IMR-90 (cell line): ENCODE measurements at regions not wholly inside any gene's neighbourhood (a gene's known extent, or its start where the extent isn't known, plus 50 kb on each side); places are given as distances from the start of the nearest gene placed in this dataset.

Source experiments
- ATAC-seq: fragments of 200-7000 bp; cut with Tn5 transposase; 2 replicates; pipeline ENCODE4 v1.9.1; 2020; ENCODE audit warnings: low read depth, mild to moderate bottlenecking, moderate library complexity
- BruUV-seq: library from RNA; stranded (reverse); fragments of 400-500 nt; replicated peaks from 2 replicates; lab custom pipeline; 2021; lab: Mats Ljungman, UMichigan
- CTCF ChIA-PET: fragments of 300-600 bp; formaldehyde crosslinking; extraction: SDS; loops from one replicate; lab custom pipeline; 2021; ENCODE audit warnings: antibody characterized with exemption; lab: Yijun Ruan, JAX
- POLR2A ChIA-PET: fragments of 300-600 bp; sonication (Branson Sonifier 250); formaldehyde crosslinking; loops from one replicate; lab custom pipeline; 2022; ENCODE audit warnings: antibody characterized with exemption; ENCODE audit not compliant: unreplicated experiment; lab: Charles Lee
- DNase-seq: peaks from one replicate; pipeline ENCODE4 v3.0.0; 2013
- H2AFZ ChIP-seq: replicated peaks from 2 replicates; pipeline ENCODE3; 2013; ENCODE audit warnings: low read length, mild to moderate bottlenecking; ENCODE audit not compliant: poor library complexity
- H2AK5ac ChIP-seq: 2 replicates; pipeline ENCODE4 v1.6.1; 2013; ENCODE audit warnings: low read depth, low read length, inconsistent platforms
- H2AK9ac ChIP-seq: replicated peaks from 2 replicates; pipeline ENCODE3; 2013; ENCODE audit warnings: mild to moderate bottlenecking, low read depth, low read length, moderate library complexity; ENCODE audit not compliant: poor library complexity
- H2BK120ac ChIP-seq: 2 replicates; pipeline ENCODE4 v1.6.1; 2013; ENCODE audit warnings: low read depth, low read length, inconsistent platforms
- H2BK15ac ChIP-seq: 3 replicates; pipeline ENCODE4 v1.6.1; 2013; ENCODE audit warnings: low read depth, low read length, inconsistent platforms
- H2BK20ac ChIP-seq: 2 replicates; pipeline ENCODE4 v1.6.1; 2013; ENCODE audit warnings: low read depth, mild to moderate bottlenecking, inconsistent platforms, low read length, moderate library complexity
- H2BK5ac ChIP-seq: 2 replicates; pipeline ENCODE4 v1.6.1; 2013; ENCODE audit warnings: mild to moderate bottlenecking, low read depth, low read length, inconsistent platforms; ENCODE audit not compliant: poor library complexity, severe bottlenecking
- H3K14ac ChIP-seq: replicated peaks from 2 replicates; pipeline ENCODE4 v1.6.1; 2013; ENCODE audit warnings: low read depth, low read length, inconsistent platforms
- H3K18ac ChIP-seq: 2 replicates; pipeline ENCODE4 v1.6.1; 2013; ENCODE audit warnings: low read depth, low read length, control low read depth
- H3K23ac ChIP-seq: 2 replicates; pipeline ENCODE4 v1.6.1; 2013; ENCODE audit warnings: low read depth, low read length, inconsistent platforms
- H3K27ac ChIP-seq: 2 replicates; pipeline ENCODE4 v1.5.1; 2013; ENCODE audit warnings: mild to moderate bottlenecking, control low read depth, low read length; ENCODE audit not compliant: insufficient read depth
- H3K27me3 ChIP-seq: 2 replicates; pipeline ENCODE4 v1.6.1; 2013; ENCODE audit warnings: low read length; ENCODE audit not compliant: control insufficient read depth, insufficient read depth
- H3K36me3 ChIP-seq: 2 replicates; pipeline ENCODE4 v1.6.1; 2013; ENCODE audit warnings: low read length, mixed read lengths; ENCODE audit not compliant: control insufficient read depth, insufficient read depth
- H3K4ac ChIP-seq: 2 replicates; pipeline ENCODE4 v1.6.1; 2013; ENCODE audit warnings: low read depth, low read length, inconsistent platforms
- H3K4me1 ChIP-seq: 2 replicates; pipeline ENCODE4 v1.6.1; 2013; ENCODE audit warnings: low read length, mixed read lengths; ENCODE audit not compliant: control insufficient read depth, insufficient read depth
- H3K4me2 ChIP-seq: 2 replicates; pipeline ENCODE4 v1.6.1; 2013; ENCODE audit warnings: low read depth, mild to moderate bottlenecking, control low read depth, low read length, moderate library complexity
- H3K4me3 ChIP-seq: 2 replicates; pipeline ENCODE4 v1.5.1; 2013; ENCODE audit warnings: low read depth, mild to moderate bottlenecking, control low read depth, low read length, moderate library complexity; ENCODE audit not compliant: insufficient read depth
- H3K56ac ChIP-seq: 2 replicates; pipeline ENCODE4 v1.6.1; 2013; ENCODE audit warnings: low read length, inconsistent platforms; ENCODE audit not compliant: insufficient read depth; ENCODE audit errors: extremely low read depth
- H3K79me1 ChIP-seq, 2 experiments: 2 replicates each; pipeline ENCODE4 v1.6.1; 2013; ENCODE audit warnings: low read length in 2 of 2, inconsistent platforms in 1 of 2, low read depth in 1 of 2
- H3K9ac ChIP-seq: 2 replicates; pipeline ENCODE4 v1.6.1; 2013; ENCODE audit warnings: low read depth, low read length, control low read depth
- H3K9me1 ChIP-seq: 2 replicates; pipeline ENCODE4 v1.6.1; 2013; ENCODE audit warnings: low read length, inconsistent platforms; ENCODE audit not compliant: insufficient read depth
- H3K9me3 ChIP-seq: 2 replicates; pipeline ENCODE4 v1.6.1; 2013; ENCODE audit warnings: low read length; ENCODE audit not compliant: control insufficient read depth, insufficient read depth
- H4K20me1 ChIP-seq: 2 replicates; pipeline ENCODE4 v1.6.1; 2013; ENCODE audit warnings: low read length, inconsistent platforms; ENCODE audit not compliant: insufficient read depth
- H4K5ac ChIP-seq: 2 replicates; pipeline ENCODE4 v1.6.1; 2013; ENCODE audit warnings: mild to moderate bottlenecking, low read depth, low read length, control low read depth
- H4K8ac ChIP-seq, 2 experiments: 2 replicates each; pipeline ENCODE4 v1.6.1; 2013; ENCODE audit warnings: low read depth in 2 of 2, low read length in 2 of 2, control low read depth in 1 of 2, inconsistent platforms in 1 of 2
- H4K91ac ChIP-seq: 2 replicates; pipeline ENCODE4 v1.6.1; 2013; ENCODE audit warnings: low read depth, low read length, inconsistent platforms; ENCODE audit not compliant: insufficient read depth
- BHLHE40 ChIP-seq: fragments of 150-350 bp; IDR thresholded peaks from 2 replicates; pipeline ENCODE4 v1.6.1; 2016; ENCODE audit warnings: mild to moderate bottlenecking, low read depth, low read length
- FOS ChIP-seq: fragments of 150-350 bp; IDR thresholded peaks from 2 replicates; pipeline ENCODE4 v1.6.1; 2016; ENCODE audit warnings: low read depth, low read length
- MAFK ChIP-seq: IDR thresholded peaks from 2 replicates; pipeline ENCODE4 v1.6.1; 2012; ENCODE audit warnings: low read depth, low read length, improper control_type of control experiment
- MAZ ChIP-seq: IDR thresholded peaks from 2 replicates; pipeline ENCODE4 v1.6.1; 2012; ENCODE audit warnings: low read depth, mild to moderate bottlenecking, low read length, improper control_type of control experiment, moderate library complexity, borderline replicate concordance
- POLR2A ChIP-seq: IDR thresholded peaks from 2 replicates; pipeline ENCODE4 v1.6.1; 2012; ENCODE audit warnings: mild to moderate bottlenecking, low read depth, low read length
- whole genome bisulfite sequencing, 2 experiments: methylation state at CpG; one replicate each; pipeline versions ENCODE4 v1.1.5 to v1.1.7; 2013; ENCODE audit warnings: missing lambda C conversion rate in 2 of 2; ENCODE audit not compliant: insufficient read length in 1 of 2; ENCODE audit errors: extremely low coverage in 2 of 2; 5-methylcytosine and 5-hydroxymethylcytosine counted together
- dilution Hi-C: fragments of 300-500 bp; cut with HindIII; formaldehyde crosslinking; loops from one replicate; pipeline ENCODE4 v1.14.3; 2018; ENCODE audit warnings: low sequenced_read_pairs; ENCODE audit not compliant: unreplicated experiment
- in situ Hi-C: fragments of 300-500 bp; cut with MboI; formaldehyde crosslinking; loops from 3 replicates; pipeline ENCODE4 v1.14.3; 2019; ENCODE audit warnings: low sequenced_read_pairs, inconsistent platforms, mixed read lengths
- intact Hi-C: fragments of 100-400 bp; cut with micrococcal nuclease; formaldehyde crosslinking; loops from 2 replicates; pipeline ENCODE4 v1.10.0; 2022

DNA sequence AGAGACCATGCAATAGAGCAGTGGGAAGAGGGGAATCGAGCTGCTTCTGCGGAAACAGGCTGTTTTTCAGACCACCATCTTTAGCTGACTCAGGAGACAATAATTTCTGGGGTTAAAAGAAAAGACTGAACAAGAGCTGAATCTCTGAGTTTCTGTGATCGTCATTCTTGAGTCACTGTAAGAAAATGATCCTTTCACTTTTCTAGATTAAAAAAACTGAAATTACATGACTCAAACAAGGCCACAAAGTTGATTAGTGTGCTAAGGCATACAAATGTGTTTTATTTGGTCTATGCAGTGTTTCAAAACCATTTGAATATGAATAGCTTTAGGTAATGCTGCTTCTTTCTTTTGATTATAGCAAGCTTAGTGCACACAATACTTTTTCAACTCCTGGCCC is 194.4 kb upstream of the RPL34 start:
- no peaks in the 10 kb centered on the region for H3K79me1 ChIP-seq
- H2AFZ ChIP-seq: no peak overlapping the region
- peak overlapping the region; percentile 15; the same call in 1 of the 2 replicates for H3K4me3 ChIP-seq
- no peaks in the 10 kb centered on the region for H3K36me3 ChIP-seq
- peak overlapping the region; percentile 67 for H3K4me2 ChIP-seq
- H2BK120ac ChIP-seq: no peak overlapping the region
- no peak overlapping the region for H3K23ac ChIP-seq
- peak overlapping the region; percentile 17; the same call in 1 of the 2 replicates for H3K18ac ChIP-seq
- no peak overlapping the region for H3K56ac ChIP-seq
- H3K4me1 ChIP-seq: peaks cover 2% of the 10 kb centered on the region; the same call in 1 of the 2 replicates
- no peaks in the 10 kb centered on the region for H3K27me3 ChIP-seq
- POLR2A ChIA-PET: interaction anchor here (0.5 to 0.7 kb wide), 2 partner anchors 87 to 388 kb away, joined by 3 to 8 read pairs; no protein-coding TSS in a partner anchor
- H2BK15ac ChIP-seq: no peak overlapping the region
- no peak overlapping the region for H2AK9ac ChIP-seq
- DNase-seq: peak; percentile 94
- no peak overlapping the region for H2AK5ac ChIP-seq
- no peak overlapping the region for H3K14ac ChIP-seq
- no peak overlapping the region for H3K4ac ChIP-seq
- H4K20me1 ChIP-seq: no peaks in the 10 kb centered on the region
- H4K91ac ChIP-seq: no peak overlapping the region
- peak overlapping the region; percentile 58; the same call in 1 of the 2 replicates for H3K27ac ChIP-seq
- intact Hi-C loops: no loop called here
- no peak overlapping the region for H3K9ac ChIP-seq
- no peaks in the 10 kb centered on the region for H3K9me3 ChIP-seq
- dilution Hi-C loops: no loop called here
- H2BK5ac ChIP-seq: peak overlapping the region; percentile 21
- no TSS peak for BruUV-seq
- CTCF ChIA-PET: no interaction called here
- no peak overlapping the region for H2BK20ac ChIP-seq
- peak; percentile 82 for ATAC-seq
- in situ Hi-C loops: no loop called here
- TF ChIP-seq BHLHE40: no peak
- TF ChIP-seq MAZ: no peak
- peak; percentile 63 for TF ChIP-seq FOS
- no peak for TF ChIP-seq POLR2A
- peak; percentile 81 for TF ChIP-seq MAFK
- WGBS, 2 experiments: no CpG with 5 or more reads among the region's 3 CpGs
- H4K5ac ChIP-seq: no peak overlapping the region
- no peak overlapping the region for H4K8ac ChIP-seq
- H3K9me1 ChIP-seq: no peaks in the 10 kb centered on the region
